ENCODE measurements at regions not wholly inside any gene's neighbourhood (a gene's known extent, or its start where the extent isn't known, plus 50 kb on each side); places are given as distances from the start of the nearest gene placed in this dataset.

DNA sequence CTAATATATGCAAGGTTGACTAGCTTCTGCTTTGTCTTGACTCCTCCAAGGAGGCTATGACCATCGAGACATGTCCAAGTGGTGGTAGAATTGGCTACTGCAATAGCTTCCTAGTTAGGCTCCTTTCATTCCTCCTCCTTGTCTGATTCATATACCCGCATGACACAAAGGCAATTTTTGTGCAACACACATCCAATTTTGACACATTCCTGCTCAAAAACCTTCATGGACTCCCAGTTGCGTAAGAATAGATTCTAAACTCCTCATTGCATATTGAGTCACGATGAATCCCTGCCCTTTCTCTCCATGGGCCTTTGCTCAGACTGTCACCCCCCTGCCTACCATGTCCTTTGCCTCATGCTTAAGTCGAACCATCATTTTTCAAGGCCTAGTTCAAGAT is 344.5 kb downstream of the ACTL7B start:
- intact Hi-C loops (cut with DNase I) = no loop called here
- DNase-seq (no peak), ATAC-seq (no peak)
- TF ChIP-seq, protein P1, sequence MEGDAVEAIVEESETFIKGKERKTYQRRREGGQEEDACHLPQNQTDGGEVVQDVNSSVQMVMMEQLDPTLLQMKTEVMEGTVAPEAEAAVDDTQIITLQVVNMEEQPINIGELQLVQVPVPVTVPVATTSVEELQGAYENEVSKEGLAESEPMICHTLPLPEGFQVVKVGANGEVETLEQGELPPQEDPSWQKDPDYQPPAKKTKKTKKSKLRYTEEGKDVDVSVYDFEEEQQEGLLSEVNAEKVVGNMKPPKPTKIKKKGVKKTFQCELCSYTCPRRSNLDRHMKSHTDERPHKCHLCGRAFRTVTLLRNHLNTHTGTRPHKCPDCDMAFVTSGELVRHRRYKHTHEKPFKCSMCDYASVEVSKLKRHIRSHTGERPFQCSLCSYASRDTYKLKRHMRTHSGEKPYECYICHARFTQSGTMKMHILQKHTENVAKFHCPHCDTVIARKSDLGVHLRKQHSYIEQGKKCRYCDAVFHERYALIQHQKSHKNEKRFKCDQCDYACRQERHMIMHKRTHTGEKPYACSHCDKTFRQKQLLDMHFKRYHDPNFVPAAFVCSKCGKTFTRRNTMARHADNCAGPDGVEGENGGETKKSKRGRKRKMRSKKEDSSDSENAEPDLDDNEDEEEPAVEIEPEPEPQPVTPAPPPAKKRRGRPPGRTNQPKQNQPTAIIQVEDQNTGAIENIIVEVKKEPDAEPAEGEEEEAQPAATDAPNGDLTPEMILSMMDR (IDR thresholded peaks at IDR 0.05) = no peak
- no peaks in the 10 kb centered on the region for H3K27me3 ChIP-seq (ENCODE audit: insufficient read depth in 3 of 3, low read length in 2 of 3)
- 95 to 99% (median 97%) methylated on average over 5 of the region's 5 CpGs for WGBS, 3 donors
- H3K4me1 ChIP-seq = no peaks in the 10 kb centered on the region
- H3K9me3 ChIP-seq = no peaks in the 10 kb centered on the region
- H3K4me3 ChIP-seq = no peak overlapping the region
- H3K36me3 ChIP-seq (ENCODE audit: insufficient read depth in 1 of 2, low read depth in 1 of 2) = no peaks in the 10 kb centered on the region
- no peak overlapping the region for H3K27ac ChIP-seq

DNA sequence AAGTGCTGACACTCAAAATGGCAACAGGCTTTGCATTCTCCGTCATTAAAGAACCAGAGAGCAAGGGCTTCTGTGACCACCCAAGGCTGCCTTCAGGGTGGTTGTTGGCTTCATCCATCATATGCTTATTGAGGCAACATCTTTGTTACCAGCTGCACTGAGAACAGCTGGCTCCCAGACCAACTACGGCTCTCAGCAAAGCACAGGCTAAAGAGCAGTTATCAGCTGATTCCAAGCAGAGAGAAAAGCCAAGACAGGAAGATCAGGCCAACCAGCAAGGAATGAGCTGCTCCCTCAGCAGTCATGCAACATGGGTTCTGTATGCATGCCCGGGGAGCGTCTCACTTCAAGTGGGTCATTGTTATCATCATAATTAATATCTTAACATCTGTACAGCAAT is 358.9 kb downstream of the ACTL7B start:
- TF ChIP-seq, protein P1 (IDR thresholded peaks at IDR 0.05) = no peak
- no peak for DNase-seq
- no peak for ATAC-seq
- H3K27me3 ChIP-seq (ENCODE audit: insufficient read depth in 3 of 3, low read length in 2 of 3) = no peaks in the 10 kb centered on the region
- WGBS, 3 donors = 49 to 66% (median 59%) methylated on average over 4 of the region's 4 CpGs
- H3K36me3 ChIP-seq (ENCODE audit: insufficient read depth in 1 of 2, low read depth in 1 of 2) = no peaks in the 10 kb centered on the region
- no peaks in the 10 kb centered on the region for H3K9me3 ChIP-seq
- H3K4me1 ChIP-seq = no peaks in the 10 kb centered on the region
- intact Hi-C loops (cut with DNase I) = no loop called here
- H3K27ac ChIP-seq = no peak overlapping the region
- H3K4me3 ChIP-seq = no peak overlapping the region

- Histone ChIP-seq H3K36me3 (ENCODE audit: insufficient read depth in 1 of 2, low read depth in 1 of 2) (no peaks in the 10 kb centered on the region), H3K4me3 (no peak overlapping the region), H3K4me1 (no peaks in the 10 kb centered on the region), H3K27ac (no peak overlapping the region), H3K9me3 (no peaks in the 10 kb centered on the region), H3K27me3 (ENCODE audit: insufficient read depth in 3 of 3, low read length in 2 of 3) (no peaks in the 10 kb centered on the region)
- ATAC-seq (no peak), DNase-seq (no peak)
- intact Hi-C loops (cut with DNase I) = no loop called here
- TF ChIP-seq, protein P1 (IDR thresholded peaks at IDR 0.05) = no peak
- 94 to 100% (median 97%) methylated on average over 1 of the region's 1 CpG for WGBS, 3 donors
These were observed 366.2 kb downstream of the ACTL7B start for GRCh38 chr9:108489567-108489966.

DNA sequence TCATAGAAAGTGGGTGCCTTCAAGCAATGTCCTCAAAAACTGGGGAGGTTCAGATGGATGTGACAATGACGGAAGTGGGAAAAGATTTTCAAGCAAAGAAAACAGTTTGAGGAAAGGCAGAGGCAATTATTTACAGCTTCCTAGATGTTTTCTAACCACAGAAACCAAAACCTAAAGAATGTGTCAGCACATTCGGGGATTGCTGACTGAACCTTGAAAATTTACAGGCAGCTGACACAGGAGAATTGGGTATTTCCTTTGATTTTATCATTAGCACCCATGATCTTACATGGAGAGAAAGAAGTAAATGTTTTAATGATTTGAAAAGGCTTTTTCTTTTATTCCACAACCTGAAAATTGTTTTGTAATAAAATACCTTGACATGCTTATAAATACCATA is 369.0 kb downstream of the ACTL7B start:
- ATAC-seq (no peak), DNase-seq (no peak)
- TF ChIP-seq, protein P1 (IDR thresholded peaks at IDR 0.05) = no peak
- intact Hi-C loops (cut with DNase I) = no loop called here
- no peaks in the 10 kb centered on the region for H3K36me3 ChIP-seq (ENCODE audit: insufficient read depth in 1 of 2, low read depth in 1 of 2)
- H3K27ac ChIP-seq = no peak overlapping the region
- no peaks in the 10 kb centered on the region for H3K9me3 ChIP-seq
- no peak overlapping the region for H3K4me3 ChIP-seq
- no peaks in the 10 kb centered on the region for H3K4me1 ChIP-seq
- WGBS, 3 donors = 54 to 72% (median 61%) methylated on average over 2 of the region's 2 CpGs
- H3K27me3 ChIP-seq (ENCODE audit: insufficient read depth in 3 of 3, low read length in 2 of 3) = no peaks in the 10 kb centered on the region

DNA sequence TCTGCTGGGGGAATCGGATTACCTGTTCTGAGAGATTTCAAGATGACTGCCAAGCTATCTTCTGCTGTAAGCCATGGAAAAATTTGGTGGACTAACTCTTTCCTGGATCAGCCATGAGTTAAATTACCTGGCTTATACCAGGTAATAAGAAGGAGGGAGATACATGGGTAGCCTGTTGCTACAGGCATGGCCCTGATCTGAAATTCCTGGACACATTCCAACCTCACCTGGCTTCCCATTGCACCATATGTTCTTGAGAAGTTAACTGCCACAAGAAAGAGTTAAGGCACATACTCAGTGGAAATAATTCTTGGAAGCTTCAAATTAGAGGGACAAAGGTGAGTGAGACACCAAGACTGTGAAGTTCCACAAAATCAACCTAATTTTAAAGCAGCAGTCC is 371.3 kb downstream of the ACTL7B start:
- Histone ChIP-seq H3K4me3 (no peak overlapping the region), H3K36me3 (ENCODE audit: insufficient read depth in 1 of 2, low read depth in 1 of 2) (no peaks in the 10 kb centered on the region), H3K4me1 (peaks cover 4% of the 10 kb centered on the region), H3K27me3 (ENCODE audit: insufficient read depth in 3 of 3, low read length in 2 of 3) (no peaks in the 10 kb centered on the region), H3K9me3 (no peaks in the 10 kb centered on the region), H3K27ac (no peak overlapping the region)
- TF ChIP-seq, protein P1 (IDR thresholded peaks at IDR 0.05) = no peak
- 94 to 97% (median 95%) methylated on average over 1 of the region's 1 CpG for WGBS, 3 donors
- intact Hi-C loops (cut with DNase I) = loop anchor here in 1 of 2 donors (5.0 kb wide), 1 partner anchor 58 kb away; no protein-coding TSS in a partner anchor
- no peak for ATAC-seq
- DNase-seq = no peak
